Glomerular visceral epithelial cell (primary cell): ENCODE measurements at regions not wholly inside any gene's neighbourhood (a gene's known extent, or its start where the extent isn't known, plus 50 kb on each side); places are given as distances from the start of the nearest gene placed in this dataset.

Source experiments
- DNase-seq: peaks from one replicate; pipeline ENCODE4 v3.0.0-alpha.2; 2016; ENCODE audit errors: extremely low spot score

DNA sequence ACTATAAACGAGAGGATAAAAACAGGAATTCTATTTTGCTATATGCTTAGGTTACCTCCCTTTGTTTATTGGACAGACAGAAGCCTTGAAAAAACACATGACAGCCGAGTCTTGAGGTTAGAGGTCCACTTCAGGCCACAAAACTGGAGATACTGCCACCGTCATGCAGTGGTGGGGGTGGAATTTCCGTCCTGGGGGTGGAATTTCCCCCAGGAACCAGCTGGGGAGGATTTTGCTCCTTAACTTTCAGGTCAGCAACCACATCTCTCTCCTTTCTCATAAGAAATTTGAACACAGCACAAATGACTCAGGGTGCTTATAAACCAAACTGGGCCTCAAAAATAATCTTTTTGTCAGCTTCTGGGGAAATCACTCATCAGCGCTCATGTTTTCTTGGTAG lies 545.8 kb upstream of the ADAMTS9 start:
- DNase-seq: peak; percentile 15

DNA sequence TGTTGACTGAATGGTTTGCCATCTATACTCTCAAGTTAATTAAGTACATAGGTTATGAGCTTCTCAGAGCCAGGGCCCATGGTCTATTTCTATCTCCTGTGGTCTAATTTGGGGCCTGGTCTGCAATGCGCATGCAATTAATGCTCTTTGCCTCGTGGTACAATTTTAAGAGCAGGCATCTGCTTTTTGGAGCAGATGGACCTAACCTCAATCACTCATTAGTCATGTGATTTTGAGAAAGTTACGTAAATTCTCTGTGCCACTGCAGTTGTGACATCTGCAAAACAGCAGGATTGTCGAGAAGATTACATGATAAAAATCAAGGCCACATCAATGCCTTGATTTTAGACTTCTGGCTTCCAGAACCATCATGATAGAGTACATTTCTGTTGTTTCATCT lies 543.7 kb upstream of the ADAMTS9 start:
- no peak for DNase-seq

DNA sequence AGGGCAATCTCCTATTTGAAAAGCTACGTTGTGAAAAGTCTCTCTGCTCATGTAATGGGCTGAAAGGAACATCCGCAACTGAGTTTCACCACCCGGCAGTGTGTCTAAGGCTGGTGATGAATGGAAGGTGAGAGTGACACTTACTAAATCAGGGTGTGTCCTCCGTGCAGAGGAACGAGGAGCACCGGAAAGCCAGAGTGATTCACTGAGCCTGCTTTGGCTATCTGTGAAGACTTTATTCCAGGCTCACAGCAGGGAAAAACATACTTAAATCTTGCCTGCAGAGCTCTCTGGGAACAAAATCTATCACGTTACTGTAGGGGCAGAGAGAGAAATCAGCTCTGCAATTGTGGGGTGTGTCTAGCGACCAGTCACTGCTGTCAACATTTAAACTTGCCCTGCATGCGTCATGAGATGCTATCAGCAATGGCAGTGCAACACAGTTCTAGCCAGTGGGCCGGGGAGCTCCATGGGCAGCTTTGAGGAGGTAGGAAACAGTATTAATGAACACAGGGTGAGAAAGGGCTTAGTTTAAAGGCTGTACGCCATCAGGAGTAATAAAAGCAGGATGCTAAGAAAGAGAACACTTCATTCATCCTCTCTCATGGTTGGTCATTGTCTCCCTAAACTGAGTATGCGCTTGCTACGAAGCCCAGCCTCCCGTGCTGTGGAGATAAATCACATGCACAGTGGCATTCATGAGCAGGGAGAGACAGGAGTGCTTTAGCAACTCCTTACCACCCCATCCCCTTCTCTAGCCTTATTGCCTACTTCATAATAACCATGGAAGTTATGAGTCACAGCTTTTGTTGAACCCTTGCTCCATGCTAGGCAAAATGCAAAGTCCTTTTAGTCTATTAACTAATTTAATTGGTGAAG lies 542.7 kb upstream of the ADAMTS9 start:
- no peak for DNase-seq

DNA sequence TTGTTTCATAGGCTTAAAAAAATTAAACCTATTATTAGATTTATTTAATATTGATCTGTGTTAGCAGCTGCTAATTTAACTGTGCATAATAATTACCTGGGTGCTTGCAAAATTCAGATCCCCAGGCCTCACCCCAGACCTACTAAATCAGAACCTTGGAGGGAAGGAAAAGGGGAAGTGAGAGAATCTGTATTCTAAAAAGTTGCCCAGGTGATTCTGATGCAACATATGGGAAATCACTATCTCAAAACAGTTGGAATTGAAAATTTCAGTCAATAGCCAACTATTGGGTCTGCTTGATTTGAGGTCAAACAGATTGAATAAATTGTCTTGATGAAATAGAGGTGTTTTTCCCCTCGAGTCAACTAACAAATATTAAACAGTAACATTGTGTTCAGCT lies 538.5 kb upstream of the ADAMTS9 start:
- DNase-seq: no peak

DNA sequence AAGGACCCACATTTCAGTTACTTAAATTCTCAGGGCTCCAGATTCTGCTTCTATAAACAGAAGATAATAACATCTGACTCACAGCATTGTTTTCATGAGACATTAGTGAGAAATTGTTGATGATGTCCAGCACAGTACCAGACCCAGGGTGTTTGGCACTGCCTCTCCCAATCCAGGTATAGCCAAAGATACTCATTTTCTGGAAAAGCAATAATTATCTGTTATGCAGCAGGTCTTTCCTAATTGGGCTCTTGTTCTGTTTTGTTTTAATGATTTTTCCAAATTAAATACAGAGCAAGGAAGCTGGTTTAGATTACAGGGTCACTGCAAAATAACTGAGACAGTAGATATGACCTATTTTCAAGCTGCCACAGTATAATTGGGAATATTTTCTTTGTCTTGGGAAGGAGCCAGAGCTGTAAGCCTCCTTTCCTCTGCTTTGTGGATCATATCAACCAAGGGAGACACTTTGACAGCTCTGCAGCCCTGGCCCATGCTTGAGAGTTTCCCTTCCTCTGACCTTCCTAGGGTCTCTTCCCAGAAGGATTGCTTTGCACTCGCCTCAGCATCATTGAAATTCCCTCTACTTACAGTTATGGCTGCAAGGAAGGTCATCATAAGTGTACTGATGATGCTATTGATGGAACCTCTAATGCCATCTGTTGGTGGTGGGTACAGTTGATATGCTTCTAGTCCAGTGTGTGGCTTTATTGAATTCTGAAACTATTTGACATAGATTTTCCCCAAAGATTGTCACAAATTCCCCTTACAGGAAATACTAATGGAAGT lies 522.4 kb upstream of the ADAMTS9 start:
- DNase-seq: no peak

DNA sequence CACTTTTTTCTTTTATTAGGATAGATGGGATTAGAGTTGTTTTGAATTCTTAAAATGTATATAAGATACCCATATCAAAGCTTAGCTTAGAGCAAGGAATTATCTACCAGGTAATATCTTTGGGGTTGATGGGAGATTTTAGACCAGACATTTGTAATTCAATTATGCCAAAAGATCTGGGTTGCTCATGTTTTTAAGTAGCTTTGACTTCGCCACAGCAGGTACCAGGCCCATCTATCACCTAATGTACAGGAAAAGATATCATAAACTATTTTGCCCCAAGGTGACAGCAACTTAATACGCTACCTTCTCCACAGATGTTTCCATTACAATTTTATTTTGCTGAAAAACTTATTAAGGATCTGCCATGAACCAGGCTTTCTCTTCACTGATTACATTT lies 514.6 kb upstream of the ADAMTS9 start:
- no peak for DNase-seq

DNA sequence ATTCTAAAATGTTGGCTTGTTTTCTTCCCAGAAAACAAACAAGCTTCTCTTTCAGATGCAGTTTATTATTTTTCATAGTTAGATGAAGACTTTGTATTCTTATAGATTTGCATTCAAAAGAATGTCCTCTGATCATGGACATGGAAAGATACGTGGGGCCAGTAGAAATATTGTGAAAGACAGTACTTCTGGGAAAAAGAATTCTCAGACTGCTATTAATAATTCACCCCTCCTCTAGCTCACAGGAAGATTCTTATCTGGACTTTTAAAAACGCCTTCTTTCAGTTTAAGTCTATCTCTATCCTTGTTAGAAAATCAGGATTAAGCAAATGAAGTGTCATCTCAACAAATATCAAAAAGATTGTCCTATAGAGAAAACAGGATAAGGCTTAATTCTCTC lies 514.1 kb upstream of the ADAMTS9 start:
- no peak for DNase-seq

DNA sequence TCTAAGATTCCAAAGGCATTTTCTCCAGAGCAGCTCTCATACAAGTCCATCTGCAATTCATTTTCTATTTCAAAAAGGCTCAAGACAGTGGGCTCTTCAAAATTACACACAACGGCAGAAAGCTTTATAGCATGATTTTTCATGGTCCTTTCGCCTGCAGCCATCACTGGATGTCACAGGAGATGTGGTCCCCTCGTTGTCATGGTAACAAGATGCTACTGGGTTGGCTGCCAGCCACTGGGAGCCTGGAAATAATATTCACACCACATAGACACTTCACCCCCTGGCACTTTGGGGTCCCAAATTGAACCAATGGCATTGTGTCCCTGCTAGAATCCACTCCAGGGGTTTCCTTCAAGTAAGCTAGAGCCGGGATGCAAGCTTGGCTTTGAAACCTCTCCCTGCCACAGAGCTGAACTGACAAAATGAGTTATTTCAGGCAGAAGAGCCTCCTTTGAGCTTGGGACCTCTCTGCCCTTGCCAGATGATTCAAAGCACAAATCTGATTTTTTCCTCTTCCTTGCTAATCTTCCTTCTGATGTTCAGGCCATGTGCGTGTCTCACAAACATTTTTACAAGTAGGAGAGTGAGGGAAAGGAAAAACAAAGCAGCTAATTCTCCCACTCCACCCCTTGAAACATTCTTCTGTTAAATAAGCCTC lies 512.6 kb upstream of the ADAMTS9 start:
- DNase-seq: no peak

DNA sequence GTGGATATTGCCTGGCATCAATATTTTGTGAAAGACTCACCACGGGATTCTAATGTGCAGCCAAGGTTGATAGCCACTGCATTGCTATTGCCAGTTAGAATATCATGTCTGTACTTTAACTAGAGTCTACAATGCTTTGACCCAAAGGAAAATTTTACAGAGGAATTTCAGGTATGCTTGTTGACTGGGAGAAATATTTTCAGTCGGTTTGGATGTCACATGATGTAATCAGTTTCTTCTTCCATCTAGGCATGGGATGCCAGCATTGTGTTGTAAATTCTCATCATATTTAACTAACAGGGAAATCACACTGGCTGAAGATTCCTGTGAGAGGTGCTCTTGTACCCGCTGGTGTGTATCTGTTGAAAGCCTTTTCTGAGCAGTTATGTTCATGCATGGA lies 508.9 kb upstream of the ADAMTS9 start:
- DNase-seq: peak; percentile 13

DNA sequence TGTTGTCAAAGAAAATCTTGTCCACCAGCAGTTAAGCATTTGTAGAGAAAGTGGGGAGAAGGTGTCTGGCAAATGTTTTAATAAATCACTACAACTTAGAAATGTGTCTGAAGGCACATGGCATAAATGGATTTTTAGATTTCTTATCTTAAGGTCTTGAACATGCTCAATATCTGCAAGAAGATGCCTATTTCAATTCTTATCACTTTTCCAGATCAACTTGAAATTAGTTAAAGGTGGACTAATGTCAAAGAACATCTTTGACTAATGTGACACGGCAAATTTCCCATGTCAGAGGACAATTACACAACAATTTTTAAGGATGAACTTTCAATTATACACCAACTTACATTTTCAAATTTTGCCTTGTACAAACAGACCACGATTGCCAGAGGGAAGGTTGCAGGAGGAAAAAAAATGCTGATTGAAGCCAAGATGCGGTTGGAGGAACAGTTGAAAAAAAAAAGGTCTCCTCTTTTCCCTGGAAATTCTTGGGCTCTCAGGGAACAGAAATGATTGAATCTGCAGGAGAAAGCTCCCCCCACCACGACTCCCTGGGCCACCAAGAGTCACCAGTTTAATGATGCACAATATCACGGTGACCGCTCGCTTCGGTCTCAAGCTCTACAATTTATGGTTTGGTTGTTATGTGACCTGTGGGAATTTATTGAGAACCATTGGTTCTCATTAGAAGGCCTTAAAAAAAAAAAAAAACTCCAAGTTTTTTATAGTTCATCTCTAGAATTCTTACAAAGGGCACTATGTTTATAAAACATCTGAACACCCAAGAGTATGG lies 507.6 kb upstream of the ADAMTS9 start:
- DNase-seq: no peak

DNA sequence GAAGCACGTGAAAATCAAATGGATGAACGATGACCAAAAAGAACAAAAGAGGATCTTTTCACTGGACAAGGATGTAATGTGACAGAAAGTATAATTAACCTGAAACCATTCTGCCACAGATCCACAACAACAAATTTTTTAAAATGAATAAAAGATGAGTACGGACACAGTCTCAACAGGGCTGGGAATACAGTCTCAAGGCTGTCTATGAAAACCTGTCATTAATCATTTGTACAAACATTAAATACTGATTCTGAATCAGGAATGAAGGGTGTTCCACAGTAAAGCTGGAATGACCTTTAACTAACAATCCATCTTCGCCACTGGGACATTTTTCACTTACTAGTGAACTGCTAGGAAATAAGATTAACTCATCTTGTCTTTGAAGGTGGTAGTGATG lies 506.9 kb upstream of the ADAMTS9 start:
- no peak for DNase-seq

DNA sequence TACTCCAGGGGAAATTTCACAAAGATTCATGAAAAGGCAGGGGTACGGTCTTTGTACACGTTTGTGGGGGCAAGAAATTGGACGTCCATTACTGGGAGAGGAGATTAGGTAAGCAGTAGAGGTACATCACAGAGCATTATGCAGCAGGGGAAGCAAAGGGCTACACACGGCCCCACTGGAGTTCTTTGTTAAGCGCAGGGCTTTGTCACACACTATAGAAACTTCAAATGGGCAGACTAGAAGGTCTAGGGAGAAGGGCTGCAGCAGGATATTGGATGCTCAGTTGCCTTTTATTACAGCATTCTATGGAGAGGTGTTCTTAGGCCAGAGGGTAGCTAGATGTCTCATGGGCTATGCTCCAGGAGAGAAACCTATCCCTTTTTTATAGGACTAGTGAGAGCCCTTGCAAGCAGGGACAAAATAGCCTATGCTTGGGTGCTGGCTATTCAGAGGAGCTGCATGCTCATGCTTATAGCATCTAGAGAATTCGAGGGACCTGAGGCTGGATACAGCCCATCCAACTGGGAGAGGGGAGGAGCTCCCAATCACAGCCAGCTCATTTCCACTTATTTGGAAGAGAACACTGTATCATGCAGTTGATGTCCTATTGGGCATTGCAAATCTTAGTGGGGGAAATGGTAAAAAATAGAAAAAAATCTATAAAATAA lies 506.4 kb upstream of the ADAMTS9 start:
- no peak for DNase-seq

DNA sequence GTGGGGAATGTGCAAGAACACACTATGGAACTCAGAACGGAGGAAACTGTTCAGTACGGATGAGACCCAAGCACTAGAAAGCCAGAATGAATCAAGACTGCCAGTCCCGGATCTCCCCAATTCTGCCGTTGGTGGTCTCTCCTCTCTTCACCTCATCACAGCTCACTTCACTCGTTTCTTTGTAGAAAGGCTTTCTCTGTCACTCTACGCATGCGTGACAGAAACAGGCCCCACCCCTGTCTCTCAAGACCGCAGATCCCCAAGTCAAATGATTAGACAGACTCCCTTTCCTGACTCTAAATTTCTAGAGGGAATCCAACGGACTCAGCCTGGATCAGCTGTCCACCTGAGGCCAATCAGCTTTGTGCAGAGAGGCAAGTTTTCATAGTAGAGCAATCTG lies 505.7 kb upstream of the ADAMTS9 start:
- DNase-seq: no peak

DNA sequence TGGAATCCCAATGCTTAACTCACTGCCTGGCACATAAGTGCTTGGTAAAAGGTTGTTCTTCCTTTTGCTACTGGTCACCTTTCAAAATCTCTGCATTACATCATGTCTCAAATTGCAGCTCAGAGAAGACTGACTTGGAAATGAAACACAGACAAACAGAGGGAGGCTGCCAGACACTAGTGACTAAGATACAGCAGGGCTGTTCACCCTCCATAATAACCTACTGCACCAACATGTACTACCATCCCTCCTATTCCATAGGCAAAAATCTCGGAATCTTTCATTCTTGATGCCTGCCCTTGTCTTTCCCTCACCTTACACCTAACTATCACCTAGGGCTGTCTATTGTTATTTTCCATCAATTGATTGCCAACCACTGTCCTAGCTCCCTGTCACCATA lies 502.3 kb upstream of the ADAMTS9 start:
- no peak for DNase-seq

DNA sequence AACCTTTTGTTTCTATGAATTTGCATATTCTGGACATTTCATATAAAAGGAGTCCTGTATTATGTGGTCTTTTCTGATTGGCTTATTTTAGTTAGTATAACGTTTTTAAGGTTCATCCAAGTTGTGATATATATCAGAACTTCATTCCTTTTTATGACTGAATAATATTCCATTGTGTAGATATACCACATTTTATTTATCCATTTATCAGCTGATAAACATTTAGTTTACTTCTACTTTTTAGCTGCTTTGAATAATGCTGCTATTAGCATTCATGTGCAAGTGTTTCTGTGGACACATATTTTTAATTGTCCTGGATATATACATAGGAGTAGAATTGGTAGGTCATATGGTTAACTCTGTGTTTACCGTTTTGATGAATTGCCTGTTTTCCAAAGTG lies 498.5 kb upstream of the ADAMTS9 start:
- DNase-seq: no peak

DNA sequence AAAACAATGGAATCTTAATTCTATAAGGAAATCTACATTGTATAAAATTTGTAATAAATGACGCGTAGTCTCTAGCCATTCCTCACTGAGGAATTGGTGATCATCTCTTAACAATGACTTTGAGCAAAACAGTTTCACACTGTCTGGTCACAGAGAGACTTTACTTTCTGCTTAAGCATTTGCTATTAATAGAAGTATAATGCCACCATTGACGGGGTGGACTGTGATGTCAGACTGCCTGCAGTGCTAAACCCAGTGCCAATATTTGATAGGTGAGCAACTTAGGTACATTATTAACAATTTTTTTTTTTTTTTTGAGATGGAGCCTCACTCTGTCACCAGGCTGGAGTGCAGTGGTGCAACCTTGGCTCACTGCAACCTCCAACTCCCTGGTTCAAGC lies 494.9 kb upstream of the ADAMTS9 start:
- no peak for DNase-seq

DNA sequence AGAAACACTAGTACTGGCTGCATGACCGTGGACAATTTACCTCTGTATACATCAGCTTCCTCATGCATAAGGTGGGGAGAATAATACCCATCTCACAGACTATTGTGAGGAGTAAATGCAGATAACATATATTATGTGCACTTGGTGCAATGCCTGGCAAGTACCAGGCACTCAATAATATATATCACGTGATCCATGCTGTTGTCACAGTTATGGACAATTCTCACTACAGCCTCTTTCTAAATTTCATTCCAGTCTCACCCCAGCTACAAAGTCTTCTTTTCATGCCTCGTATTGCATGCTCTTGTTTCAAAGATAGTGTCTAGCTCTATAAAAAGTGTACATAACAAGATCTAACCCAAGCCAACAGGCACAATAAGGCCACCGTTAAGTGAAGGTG lies 494.3 kb upstream of the ADAMTS9 start:
- DNase-seq: no peak

DNA sequence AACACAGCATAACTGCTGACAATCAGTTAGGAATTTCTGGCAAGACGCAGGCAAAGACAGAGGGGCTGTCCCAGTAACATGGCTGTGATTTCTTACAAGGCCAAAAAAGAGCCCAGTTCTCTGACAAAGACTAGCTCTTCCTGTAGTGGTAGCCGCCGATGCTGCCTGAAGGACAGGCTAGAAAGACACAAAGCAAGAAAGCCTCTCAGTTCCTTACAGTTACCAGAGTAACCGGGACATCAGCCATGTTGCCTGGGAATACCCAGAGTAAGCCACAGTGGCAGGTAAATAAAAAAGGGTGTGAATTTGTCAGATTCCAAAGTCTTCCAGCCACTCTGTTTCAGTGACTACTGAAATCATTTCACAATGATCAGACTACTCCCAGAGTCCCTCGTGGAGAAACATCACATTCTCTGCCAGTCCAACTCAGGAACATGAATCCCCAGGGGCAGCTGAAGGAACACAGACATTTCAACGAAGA lies 493.6 kb upstream of the ADAMTS9 start:
- DNase-seq: no peak

DNA sequence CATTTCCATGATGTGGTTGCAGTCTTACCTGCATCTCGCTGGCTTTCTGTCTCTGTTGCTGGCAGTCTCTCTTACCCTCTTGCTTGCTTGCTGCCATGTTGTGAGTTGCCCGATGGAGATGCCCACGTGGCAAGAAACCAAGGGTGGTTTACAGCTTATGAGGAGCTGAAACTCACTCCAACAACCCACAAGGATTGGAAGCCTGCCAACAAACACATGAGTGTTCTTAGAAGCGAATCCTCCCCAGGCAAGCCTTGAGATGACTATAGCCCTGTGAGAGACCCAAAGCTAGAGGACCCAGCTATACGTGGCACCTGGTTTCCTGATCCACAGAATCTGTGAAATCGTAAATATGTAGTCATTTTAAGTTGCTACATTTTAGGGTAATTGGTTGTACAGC lies 490.9 kb upstream of the ADAMTS9 start:
- peak; percentile 62 for DNase-seq

DNA sequence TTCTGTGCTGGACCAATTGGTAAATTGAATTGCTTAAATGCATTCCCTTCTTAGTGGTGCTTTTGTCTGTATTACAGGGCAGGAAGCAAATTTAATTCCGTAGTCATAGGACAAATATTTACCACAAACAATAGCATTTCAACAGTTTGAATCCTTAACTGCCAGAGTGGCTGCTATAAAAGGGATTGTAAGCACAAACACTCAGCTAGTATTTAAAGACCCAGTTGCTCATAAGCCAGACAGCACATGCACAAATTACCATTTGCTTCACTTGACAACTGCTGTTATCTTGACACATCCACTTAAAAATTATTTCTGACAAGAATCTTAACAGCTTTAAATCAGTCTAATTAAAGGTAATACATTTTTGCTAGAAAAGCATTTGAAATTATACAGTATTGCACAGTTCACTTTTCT lies 490.2 kb upstream of the ADAMTS9 start:
- DNase-seq: no peak

DNA sequence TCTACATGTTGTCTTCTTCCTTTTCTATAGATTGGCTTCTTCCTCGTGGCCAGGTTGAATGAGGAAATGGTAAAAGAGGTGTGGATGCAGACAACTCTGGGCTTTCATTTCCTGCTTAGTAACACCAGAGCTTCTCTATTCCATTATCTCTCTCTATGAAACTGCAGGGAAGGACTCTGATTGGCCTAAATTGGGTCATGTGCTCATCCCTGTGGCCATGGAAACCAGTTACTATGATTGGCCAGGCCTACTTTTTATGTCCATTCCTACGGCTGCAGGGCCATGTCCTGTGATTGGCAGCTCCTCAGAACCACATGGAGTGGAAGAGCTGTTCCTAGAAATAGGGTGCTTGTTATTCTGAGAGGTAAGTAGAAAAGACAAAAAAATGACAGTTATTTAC lies 486.9 kb upstream of the ADAMTS9 start:
- DNase-seq: no peak
